ENCODE measurements at regions not wholly inside any gene's neighbourhood (a gene's known extent, or its start where the extent isn't known, plus 50 kb on each side); places are given as distances from the start of the nearest gene placed in this dataset.

DNA sequence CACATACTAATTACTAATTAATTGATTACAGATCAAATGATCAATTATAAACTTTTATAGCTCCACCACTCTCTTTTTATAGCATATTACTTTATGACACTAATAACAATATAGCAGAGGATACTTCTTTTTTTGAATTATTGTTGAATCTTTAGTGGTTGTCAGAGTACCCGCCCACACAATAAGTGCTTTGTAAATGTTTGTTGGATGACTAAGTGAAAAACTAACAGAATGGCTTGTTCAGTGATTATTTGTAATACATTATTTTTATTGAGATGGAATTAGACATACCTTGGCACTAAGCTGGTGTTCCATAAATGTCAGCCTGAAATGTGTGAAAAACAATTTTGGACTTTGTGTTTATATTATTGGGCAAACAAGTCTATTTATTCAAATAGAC lies 670.5 kb upstream of the ATXN7L3B start:
- TF ChIP-seq, protein P1, sequence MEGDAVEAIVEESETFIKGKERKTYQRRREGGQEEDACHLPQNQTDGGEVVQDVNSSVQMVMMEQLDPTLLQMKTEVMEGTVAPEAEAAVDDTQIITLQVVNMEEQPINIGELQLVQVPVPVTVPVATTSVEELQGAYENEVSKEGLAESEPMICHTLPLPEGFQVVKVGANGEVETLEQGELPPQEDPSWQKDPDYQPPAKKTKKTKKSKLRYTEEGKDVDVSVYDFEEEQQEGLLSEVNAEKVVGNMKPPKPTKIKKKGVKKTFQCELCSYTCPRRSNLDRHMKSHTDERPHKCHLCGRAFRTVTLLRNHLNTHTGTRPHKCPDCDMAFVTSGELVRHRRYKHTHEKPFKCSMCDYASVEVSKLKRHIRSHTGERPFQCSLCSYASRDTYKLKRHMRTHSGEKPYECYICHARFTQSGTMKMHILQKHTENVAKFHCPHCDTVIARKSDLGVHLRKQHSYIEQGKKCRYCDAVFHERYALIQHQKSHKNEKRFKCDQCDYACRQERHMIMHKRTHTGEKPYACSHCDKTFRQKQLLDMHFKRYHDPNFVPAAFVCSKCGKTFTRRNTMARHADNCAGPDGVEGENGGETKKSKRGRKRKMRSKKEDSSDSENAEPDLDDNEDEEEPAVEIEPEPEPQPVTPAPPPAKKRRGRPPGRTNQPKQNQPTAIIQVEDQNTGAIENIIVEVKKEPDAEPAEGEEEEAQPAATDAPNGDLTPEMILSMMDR (IDR thresholded peaks at IDR 0.05): no peak
- TF ChIP-seq POLR2A (IDR thresholded peaks at IDR 0.05): no peak

Measured in testis (tissue), 2 donors.